GM10266 (cell line): ENCODE measurements at regions not wholly inside any gene's neighbourhood (a gene's known extent, or its start where the extent isn't known, plus 50 kb on each side); places are given as distances from the start of the nearest gene placed in this dataset.

Experiments
- DNase-seq: peaks from one replicate; pipeline ENCODE4 v3.0.0; 2012; ENCODE audit errors: extremely low spot score
- TF ChIP-seq, protein P1 (sequence below): IDR thresholded peaks from 2 replicates; pipeline ENCODE4 v1.5.1; 2012; ENCODE audit warnings: mild to moderate bottlenecking, low read depth; ENCODE audit not compliant: control insufficient read depth, insufficient read depth; ENCODE audit errors: missing control alignments

DNA sequence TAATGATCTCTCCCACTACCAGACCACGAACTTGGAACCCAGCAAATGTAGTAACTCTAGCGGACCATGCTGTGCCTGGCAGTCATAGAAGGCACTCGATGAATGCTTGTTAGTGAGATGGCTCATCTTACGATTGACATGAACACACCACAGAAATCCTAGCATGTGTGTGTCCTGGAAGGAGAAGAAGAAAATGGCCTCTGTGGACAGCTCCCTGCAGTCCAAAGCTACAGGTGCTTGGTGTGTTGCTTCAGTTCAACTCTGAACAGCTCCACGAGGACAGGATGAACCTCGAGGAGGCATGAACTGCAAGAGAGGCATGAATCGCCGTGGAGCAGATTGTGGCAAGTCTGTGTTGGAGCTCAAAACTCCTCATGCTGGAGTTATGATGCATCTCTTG lies 93.5 kb downstream of the KLF6 start:
- DNase-seq: no peak
- TF ChIP-seq, protein P1, sequence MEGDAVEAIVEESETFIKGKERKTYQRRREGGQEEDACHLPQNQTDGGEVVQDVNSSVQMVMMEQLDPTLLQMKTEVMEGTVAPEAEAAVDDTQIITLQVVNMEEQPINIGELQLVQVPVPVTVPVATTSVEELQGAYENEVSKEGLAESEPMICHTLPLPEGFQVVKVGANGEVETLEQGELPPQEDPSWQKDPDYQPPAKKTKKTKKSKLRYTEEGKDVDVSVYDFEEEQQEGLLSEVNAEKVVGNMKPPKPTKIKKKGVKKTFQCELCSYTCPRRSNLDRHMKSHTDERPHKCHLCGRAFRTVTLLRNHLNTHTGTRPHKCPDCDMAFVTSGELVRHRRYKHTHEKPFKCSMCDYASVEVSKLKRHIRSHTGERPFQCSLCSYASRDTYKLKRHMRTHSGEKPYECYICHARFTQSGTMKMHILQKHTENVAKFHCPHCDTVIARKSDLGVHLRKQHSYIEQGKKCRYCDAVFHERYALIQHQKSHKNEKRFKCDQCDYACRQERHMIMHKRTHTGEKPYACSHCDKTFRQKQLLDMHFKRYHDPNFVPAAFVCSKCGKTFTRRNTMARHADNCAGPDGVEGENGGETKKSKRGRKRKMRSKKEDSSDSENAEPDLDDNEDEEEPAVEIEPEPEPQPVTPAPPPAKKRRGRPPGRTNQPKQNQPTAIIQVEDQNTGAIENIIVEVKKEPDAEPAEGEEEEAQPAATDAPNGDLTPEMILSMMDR: no peak

DNA sequence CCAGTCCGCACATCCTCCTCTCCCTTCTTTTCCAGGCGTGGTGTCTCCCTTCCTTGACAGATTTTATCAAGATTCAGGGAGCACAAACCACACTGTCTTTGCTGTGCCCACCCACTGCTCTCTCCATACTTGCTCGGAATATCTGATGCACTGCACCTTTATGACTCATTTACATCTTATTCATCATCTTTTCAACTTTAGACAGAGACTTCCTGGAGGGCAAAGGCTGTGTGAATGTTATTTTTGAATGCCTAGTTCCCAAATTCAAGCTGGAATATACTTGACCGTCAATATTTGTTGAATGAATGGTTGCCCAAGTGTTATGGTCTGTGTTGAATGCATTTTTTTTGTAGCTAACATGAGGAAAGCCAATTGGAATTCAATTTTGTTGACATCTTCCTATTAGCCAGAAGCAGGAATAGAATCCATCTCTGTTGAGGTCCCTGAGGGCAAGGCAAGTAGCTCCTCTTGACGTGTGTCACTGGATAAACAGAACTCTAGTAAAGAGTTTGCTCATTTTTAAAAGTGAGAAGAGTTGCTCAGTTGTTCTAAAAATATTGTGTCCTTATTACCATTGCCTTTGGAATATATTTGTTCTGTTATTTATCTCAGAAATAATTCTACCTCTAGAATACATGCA lies 95.0 kb downstream of the KLF6 start:
- TF ChIP-seq, protein P1: no peak
- no peak for DNase-seq

DNA sequence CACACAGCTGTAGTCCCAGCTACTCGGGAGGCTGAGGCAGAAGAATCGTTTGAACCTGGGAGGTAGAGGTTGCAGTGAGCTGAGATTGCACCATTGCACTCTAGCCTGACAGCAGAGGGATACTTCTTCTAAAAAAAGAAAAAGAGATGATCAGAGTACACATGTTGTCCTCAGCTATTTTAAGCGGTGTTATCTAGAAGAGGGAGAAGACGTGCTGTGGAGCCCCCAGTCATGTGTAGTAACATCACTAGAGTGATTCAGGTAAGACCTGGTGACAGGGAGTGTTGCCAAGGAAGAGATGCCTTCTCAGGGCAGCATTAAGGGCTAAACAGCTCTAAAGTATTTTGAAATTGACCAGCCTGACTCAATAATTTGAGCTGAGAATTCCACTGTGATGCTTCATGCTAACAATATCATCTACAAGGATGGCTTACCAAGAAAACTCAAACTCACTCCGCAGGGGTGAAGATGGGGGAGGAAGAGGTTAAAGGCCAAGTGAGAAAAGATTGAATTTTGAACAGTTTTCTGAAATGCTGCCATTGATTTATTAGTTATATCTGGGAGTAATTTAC lies 97.4 kb downstream of the KLF6 start:
- DNase-seq: no peak

DNA sequence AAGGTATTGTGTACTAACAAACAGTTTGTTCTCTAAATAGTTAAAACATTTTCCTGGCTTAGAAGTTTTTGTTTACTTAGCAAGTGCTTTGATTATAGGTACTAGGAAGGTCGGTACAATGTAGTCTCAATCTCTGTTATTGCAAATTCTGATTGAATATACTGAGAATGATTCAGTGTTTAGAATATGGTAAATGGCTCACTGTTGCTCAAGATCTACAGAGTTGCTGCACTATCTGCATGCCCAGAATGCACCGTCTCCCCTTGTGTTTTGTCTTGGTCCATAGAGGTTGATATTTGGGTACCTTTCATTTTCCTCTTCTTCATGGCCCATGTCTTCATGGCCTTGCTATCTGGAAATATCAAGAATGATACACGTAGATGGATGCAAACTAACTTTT lies 99.6 kb downstream of the KLF6 start:
- TF ChIP-seq, protein P1: no peak
- no peak for DNase-seq

More for the DNA sequence above, 97.4 kb downstream of the KLF6 start:
- TF ChIP-seq, protein P1: no peak

DNA sequence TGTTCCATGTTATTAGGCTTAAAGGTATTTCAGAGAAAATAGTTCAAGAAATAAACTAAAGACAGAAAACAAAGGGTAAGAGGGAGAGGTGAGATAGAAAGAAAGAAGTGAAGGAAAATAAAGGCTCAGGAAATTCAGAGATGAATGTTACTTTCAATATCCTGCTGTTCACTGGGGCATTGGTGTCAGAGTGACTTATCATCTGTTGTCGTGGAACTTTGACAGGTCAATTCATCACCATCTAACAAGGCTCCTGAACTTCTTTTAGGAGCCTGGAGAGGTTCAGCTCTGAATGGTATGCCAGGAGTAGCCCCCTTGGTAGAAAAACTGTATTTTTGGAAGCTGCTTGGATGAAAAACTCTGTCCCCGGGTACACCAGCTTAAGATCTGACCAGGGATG lies 100.1 kb downstream of the KLF6 start:
- no peak for DNase-seq
- TF ChIP-seq, protein P1: no peak

DNA sequence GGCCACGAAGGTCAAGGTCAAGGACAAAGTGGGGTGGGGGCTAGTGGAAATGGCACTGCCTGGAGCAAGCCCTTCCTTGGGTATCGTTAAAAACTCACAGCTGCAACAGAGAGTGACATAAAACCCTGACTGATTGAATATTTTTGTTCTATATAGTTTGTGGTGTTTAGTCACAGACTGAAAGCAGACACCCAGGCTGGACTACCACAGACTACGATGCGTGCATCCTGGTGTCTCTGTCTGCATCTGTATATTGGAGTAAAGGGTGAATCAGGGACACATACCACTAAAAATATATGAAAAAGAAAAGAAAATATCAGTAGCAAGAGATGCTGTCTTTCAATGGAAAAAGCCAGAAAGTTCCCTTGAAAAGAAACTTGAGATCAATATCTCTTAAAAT lies 101.4 kb downstream of the KLF6 start:
- no peak for DNase-seq
- TF ChIP-seq, protein P1: no peak

DNA sequence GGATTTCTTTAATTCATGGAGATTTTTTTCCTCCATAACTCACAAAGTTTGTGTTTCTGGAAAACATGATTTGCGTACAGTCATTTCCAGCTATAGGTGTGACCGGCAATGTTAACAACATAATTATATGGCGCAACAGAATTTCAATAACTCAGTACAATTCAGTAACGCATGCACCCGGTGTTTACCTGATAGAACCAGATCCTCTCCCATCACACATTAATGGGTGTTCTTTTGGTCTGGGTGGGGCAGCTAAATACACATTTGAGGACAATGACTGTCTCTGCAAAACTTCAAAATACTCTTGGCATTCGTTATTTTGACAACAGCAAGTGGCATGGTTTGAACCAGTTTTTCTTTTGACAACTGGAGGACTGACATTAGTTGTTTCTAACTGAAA lies 102.3 kb downstream of the KLF6 start:
- DNase-seq: no peak
- TF ChIP-seq, protein P1: no peak
